A673 (cell line): ENCODE measurements at regions not wholly inside any gene's neighbourhood (a gene's known extent, or its start where the extent isn't known, plus 50 kb on each side); places are given as distances from the start of the nearest gene placed in this dataset.
"Not testable (repeated sequence)": the region's sequence is repeated elsewhere in the genome, so short reads cannot be mapped to it uniquely, and the experiment has no call there.

ENCODE experiments used
- BruUV-seq: library from RNA; stranded (reverse); fragments of 400-500 nt; replicated peaks from 2 replicates; lab custom pipeline; 2021; lab: Mats Ljungman, UMichigan
- CTCF ChIA-PET: fragments of 300-600 bp; sonication (Branson Sonifier 250); formaldehyde crosslinking; loops from one replicate; lab custom pipeline; 2022; ENCODE audit warnings: antibody characterized with exemption; lab: Charles Lee
- POLR2A ChIA-PET: fragments of 300-600 bp; sonication (Branson Sonifier 250); formaldehyde crosslinking; loops from one replicate; lab custom pipeline; 2022; ENCODE audit warnings: antibody characterized with exemption; ENCODE audit not compliant: low non-redundant PET; lab: Charles Lee
- DNase-seq: peaks from one replicate; pipeline ENCODE4 v3.0.0-alpha.2; 2015; ENCODE audit warnings: low spot score
- H3K27ac ChIP-seq: fragments of 200-600 bp; sonication (generic); 2 replicates; pipeline ENCODE4 v1.5.1; 2016; ENCODE audit warnings: mixed run types, low read depth, mild to moderate bottlenecking, mixed read lengths, antibody characterized with exemption, low read length; ENCODE audit not compliant: poor library complexity, severe bottlenecking
- H3K27me3 ChIP-seq: fragments of 200-600 bp; sonication (generic); replicated peaks from 2 replicates; pipeline ENCODE4 v1.6.1; 2017; ENCODE audit warnings: mixed run types, low read depth, mild to moderate bottlenecking, mixed read lengths, antibody characterized with exemption, low read length; ENCODE audit not compliant: insufficient read depth, poor library complexity
- H3K36me3 ChIP-seq: fragments of 200-600 bp; sonication (generic); 2 replicates; pipeline ENCODE4 v1.6.1; 2016; ENCODE audit warnings: mixed run types, mild to moderate bottlenecking, mixed read lengths, antibody characterized with exemption, low read length; ENCODE audit not compliant: insufficient read depth, poor library complexity, severe bottlenecking
- H3K4me1 ChIP-seq: fragments of 200-600 bp; sonication (generic); 2 replicates; pipeline ENCODE4 v1.6.1; 2017; ENCODE audit warnings: mixed run types, mild to moderate bottlenecking, mixed read lengths, antibody characterized with exemption, low read length; ENCODE audit not compliant: insufficient read depth, poor library complexity, severe bottlenecking
- H3K4me3 ChIP-seq: fragments of 200-600 bp; sonication (generic); 2 replicates; pipeline ENCODE4 v1.5.1; 2016; ENCODE audit warnings: low read depth, mixed run types, mild to moderate bottlenecking, mixed read lengths, low read length; ENCODE audit not compliant: poor library complexity, severe bottlenecking
- H3K9me3 ChIP-seq: fragments of 200-600 bp; sonication (generic); 2 replicates; pipeline ENCODE4 v1.6.1; 2016; ENCODE audit warnings: mixed run types, low read depth, mild to moderate bottlenecking, mixed read lengths, antibody characterized with exemption, low read length; ENCODE audit not compliant: poor library complexity, severe bottlenecking
- CTCF ChIP-seq: fragments of 300-800, 200-600 bp; sonication (generic); conservative IDR thresholded peaks from 2 replicates; pipeline ENCODE4 v1.5.1; 2017; ENCODE audit warnings: low read depth, mild to moderate bottlenecking, antibody characterized with exemption, low read length, moderate library complexity, mixed read lengths
- EZH2 ChIP-seq: fragments of 200-600 bp; sonication (generic); IDR thresholded peaks from 2 replicates; pipeline ENCODE4 v1.6.1; 2017; ENCODE audit warnings: borderline replicate concordance, low read depth, mild to moderate bottlenecking, mixed read lengths, antibody characterized with exemption, low read length; ENCODE audit not compliant: poor library complexity, severe bottlenecking
- intact Hi-C: fragments of 100-400 bp; cut with micrococcal nuclease; formaldehyde crosslinking; loops from one replicate; pipeline ENCODE4 v1.10.0; 2022; ENCODE audit not compliant: unreplicated experiment

GRCh38 chr13:110980921-110981320 is 66.1 kb upstream of the ANKRD10 start:
- no peak overlapping the region for H3K27ac ChIP-seq
- no peaks in the 10 kb centered on the region for H3K9me3 ChIP-seq
- intact Hi-C loops, result no loop called here
- TF ChIP-seq CTCF, result no peak
- TF ChIP-seq EZH2, result no peak
- no peak for DNase-seq
- no peaks in the 10 kb centered on the region for H3K4me1 ChIP-seq
- BruUV-seq, result no TSS peak
- no peaks in the 10 kb centered on the region for H3K36me3 ChIP-seq
- CTCF ChIA-PET, result no interaction called here
- H3K4me3 ChIP-seq, result no peak overlapping the region
- POLR2A ChIA-PET, result no interaction called here
- peaks cover 61% of the 10 kb centered on the region for H3K27me3 ChIP-seq

GRCh38 chr13:110979149-110979548 is 64.3 kb upstream of the ANKRD10 start:
- H3K4me1 ChIP-seq, DNase-seq, intact Hi-C loops, POLR2A ChIA-PET, H3K4me3 ChIP-seq, H3K9me3 ChIP-seq, CTCF ChIA-PET, H3K27ac ChIP-seq, BruUV-seq, H3K36me3 ChIP-seq: not testable (repeated sequence)
- peaks cover 60% of the 10 kb centered on the region for H3K27me3 ChIP-seq

- ChIA-PET CTCF (no interaction called here), POLR2A (no interaction called here)
- no peak overlapping the region for H3K4me3 ChIP-seq
- BruUV-seq, result no TSS peak
- TF ChIP-seq CTCF, result no peak
- no peak for TF ChIP-seq EZH2
- no peaks in the 10 kb centered on the region for H3K36me3 ChIP-seq
- peaks cover 59% of the 10 kb centered on the region for H3K27me3 ChIP-seq
- no peaks in the 10 kb centered on the region for H3K9me3 ChIP-seq
- no peak overlapping the region for H3K27ac ChIP-seq
- no peak for DNase-seq
- intact Hi-C loops, result no loop called here
- no peaks in the 10 kb centered on the region for H3K4me1 ChIP-seq
Measured at GRCh38 chr13:110978390-110978789, 63.5 kb upstream of the ANKRD10 start.

DNA sequence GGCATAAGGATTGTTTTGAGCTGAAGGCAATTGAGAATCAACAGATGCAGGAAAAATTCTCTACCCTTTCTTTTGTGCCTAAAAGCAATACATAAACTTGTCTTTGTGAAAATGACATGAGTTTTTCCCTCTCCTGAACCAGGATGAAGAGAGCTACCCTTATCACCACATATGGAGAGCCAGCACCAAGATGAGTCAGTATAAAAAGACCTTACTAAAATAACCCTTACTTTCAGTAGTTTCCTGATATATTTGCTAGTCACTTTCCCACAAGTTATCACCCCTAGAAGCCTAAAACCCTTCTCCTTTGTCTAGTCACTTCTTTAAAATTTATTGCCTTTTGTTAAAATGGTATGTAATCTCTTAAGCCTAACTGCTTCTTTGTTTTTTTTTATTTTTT is 61.9 kb upstream of the ANKRD10 start:
- ChIA-PET POLR2A (no interaction called here), CTCF (no interaction called here)
- no peaks in the 10 kb centered on the region for H3K9me3 ChIP-seq

More for the DNA sequence above, 61.9 kb upstream of the ANKRD10 start:
- TF ChIP-seq CTCF (no peak), EZH2 (no peak)
- no peak for DNase-seq
- Histone ChIP-seq H3K27ac (no peak overlapping the region), H3K4me3 (no peak overlapping the region), H3K36me3 (no peaks in the 10 kb centered on the region), H3K4me1 (no peaks in the 10 kb centered on the region), H3K27me3 (peaks cover 71% of the 10 kb centered on the region)
- BruUV-seq, result no TSS peak
- intact Hi-C loops, result no loop called here
